ENCODE measurements at regions not wholly inside any gene's neighbourhood (a gene's known extent, or its start where the extent isn't known, plus 50 kb on each side); places are given as distances from the start of the nearest gene placed in this dataset.
A peak's percentile ranks its signal among the peaks of the same experiment; 100 is the strongest.

DNA sequence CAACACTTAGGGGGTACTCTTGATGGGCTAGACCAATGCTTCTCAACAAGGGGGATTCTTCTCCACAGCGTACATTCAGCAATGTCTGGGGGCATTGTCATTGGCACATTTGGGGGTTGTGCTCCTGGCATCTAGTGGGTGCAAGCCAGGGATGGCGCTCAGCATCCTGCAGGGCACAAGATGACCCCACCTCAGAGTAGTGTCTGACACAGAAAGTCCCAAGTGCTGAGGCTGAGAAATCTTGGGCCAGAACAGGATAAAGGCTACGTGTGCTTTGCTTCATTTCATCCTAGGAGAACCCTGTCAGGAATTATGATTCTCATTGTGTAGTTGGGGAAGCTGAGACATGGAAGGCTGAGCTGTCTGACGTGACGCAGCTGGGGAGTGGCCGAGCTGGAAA lies 298.6 kb downstream of the CDH26 start:
- Mint-ChIP-seq H3K9me3 (no peaks in the 10 kb centered on the region), H3K27me3 (no peaks in the 10 kb centered on the region), H3K36me3 (ENCODE audit: low read depth) (no peaks in the 10 kb centered on the region), H3K27ac (no peak overlapping the region), H3K4me3 (no peak overlapping the region), H3K4me1 (ENCODE audit: low read depth) (no peaks in the 10 kb centered on the region)
- no peak for DNase-seq

- no peak overlapping the region for H3K4me3 Mint-ChIP-seq
- H3K36me3 Mint-ChIP-seq (ENCODE audit: low read depth) = no peaks in the 10 kb centered on the region
- no peaks in the 10 kb centered on the region for H3K9me3 Mint-ChIP-seq
- H3K27ac Mint-ChIP-seq = no peak overlapping the region
- no peaks in the 10 kb centered on the region for H3K27me3 Mint-ChIP-seq
- no peaks in the 10 kb centered on the region for H3K4me1 Mint-ChIP-seq (ENCODE audit: low read depth)
- no peak for DNase-seq
These were observed 299.4 kb downstream of the CDH26 start for GRCh38 chr20:60257671-60258070.

DNA sequence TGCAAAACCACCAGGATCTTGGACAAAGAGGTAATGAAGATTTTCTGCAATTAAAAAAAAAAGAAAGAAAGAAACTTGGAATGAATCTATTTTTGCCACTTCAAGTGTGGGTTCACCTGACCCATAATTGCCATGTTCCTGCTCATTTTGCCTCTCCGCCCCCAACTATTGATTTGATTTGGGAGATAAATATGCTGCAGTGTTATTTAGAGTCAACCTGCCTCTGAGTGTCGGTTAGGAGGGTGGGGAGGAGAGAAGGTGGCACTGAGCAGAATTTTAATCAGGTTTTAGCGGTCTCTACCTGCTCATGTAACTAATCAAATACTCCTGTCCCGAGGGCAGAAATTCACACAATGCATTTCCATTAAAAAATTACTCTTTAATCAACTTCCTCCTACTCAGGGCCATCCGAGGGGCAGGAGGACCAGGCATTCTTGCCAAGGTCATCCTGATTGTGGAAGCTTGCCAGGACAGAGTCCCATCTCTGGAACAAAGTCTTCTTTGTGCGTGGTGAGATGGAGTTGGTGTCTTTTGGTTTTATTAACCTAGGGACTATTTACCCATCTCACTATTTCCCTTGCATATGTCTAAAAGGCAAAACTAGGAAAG lies 300.1 kb downstream of the CDH26 start:
- H3K4me1 Mint-ChIP-seq (ENCODE audit: low read depth) = no peaks in the 10 kb centered on the region
- no peaks in the 10 kb centered on the region for H3K36me3 Mint-ChIP-seq (ENCODE audit: low read depth)
- no peak for DNase-seq
- no peaks in the 10 kb centered on the region for H3K27me3 Mint-ChIP-seq
- H3K27ac Mint-ChIP-seq = no peak overlapping the region
- no peaks in the 10 kb centered on the region for H3K9me3 Mint-ChIP-seq
- H3K4me3 Mint-ChIP-seq = no peak overlapping the region

DNA sequence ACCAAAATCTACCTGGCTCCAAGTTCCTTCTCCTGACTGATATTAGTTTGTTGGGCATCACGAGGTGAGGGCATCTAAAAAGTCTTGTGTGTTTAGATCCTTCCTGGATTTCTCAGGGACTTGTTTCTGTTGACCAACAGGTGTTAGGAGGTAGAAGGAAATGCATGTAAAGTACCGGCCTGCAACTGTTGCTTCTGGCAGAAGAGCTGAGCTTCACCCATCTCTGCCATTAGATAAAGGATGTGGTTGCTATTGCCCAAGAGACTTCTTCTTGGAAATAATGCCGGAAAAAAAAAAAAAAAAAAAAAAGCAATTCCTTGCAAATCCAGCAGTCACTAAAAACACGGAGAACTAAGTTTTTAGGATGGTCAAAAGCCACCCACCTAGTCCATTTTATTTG lies 303.1 kb downstream of the CDH26 start:
- H3K4me1 Mint-ChIP-seq (ENCODE audit: low read depth) = peaks cover 11% of the 10 kb centered on the region
- H3K9me3 Mint-ChIP-seq = no peaks in the 10 kb centered on the region
- no peaks in the 10 kb centered on the region for H3K27me3 Mint-ChIP-seq
- no peak overlapping the region for H3K4me3 Mint-ChIP-seq
- no peaks in the 10 kb centered on the region for H3K36me3 Mint-ChIP-seq (ENCODE audit: low read depth)
- H3K27ac Mint-ChIP-seq = no peak overlapping the region
- DNase-seq = no peak

DNA sequence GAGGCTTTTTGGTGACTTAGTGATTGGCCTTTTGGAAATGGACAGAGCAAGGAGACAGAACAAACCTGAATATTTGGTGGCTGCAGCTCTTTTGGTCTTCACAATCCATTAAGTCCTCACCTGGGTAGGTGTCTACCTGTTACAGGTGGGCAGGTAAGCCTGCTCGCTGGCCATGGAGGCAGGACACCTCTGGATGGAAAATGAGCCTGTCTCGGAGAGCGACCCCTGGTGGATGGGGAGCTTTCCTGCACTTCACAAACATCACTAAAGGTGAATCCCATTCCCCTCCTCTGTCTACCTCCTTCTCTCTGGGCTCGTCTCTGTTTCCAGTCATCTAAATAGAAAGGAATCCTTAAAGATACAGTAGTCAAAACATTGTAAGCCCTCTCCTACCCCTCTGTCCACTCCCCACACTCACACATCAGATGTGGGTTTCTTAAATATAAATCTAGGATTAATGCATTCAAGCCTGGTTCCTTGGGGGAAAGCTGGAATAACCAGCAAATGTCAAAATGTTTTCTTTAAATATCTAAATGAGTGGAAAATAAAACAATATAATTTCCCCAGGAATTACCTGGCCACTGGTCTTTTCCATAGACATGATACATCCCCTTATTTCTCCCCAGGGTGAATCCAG lies 304.9 kb downstream of the CDH26 start:
- H3K4me1 Mint-ChIP-seq (ENCODE audit: low read depth) = peaks cover 13% of the 10 kb centered on the region
- H3K36me3 Mint-ChIP-seq (ENCODE audit: low read depth) = no peaks in the 10 kb centered on the region
- no peak overlapping the region for H3K27ac Mint-ChIP-seq
- no peaks in the 10 kb centered on the region for H3K27me3 Mint-ChIP-seq
- no peak overlapping the region for H3K4me3 Mint-ChIP-seq
- DNase-seq = peak; percentile 64
- no peaks in the 10 kb centered on the region for H3K9me3 Mint-ChIP-seq

DNA sequence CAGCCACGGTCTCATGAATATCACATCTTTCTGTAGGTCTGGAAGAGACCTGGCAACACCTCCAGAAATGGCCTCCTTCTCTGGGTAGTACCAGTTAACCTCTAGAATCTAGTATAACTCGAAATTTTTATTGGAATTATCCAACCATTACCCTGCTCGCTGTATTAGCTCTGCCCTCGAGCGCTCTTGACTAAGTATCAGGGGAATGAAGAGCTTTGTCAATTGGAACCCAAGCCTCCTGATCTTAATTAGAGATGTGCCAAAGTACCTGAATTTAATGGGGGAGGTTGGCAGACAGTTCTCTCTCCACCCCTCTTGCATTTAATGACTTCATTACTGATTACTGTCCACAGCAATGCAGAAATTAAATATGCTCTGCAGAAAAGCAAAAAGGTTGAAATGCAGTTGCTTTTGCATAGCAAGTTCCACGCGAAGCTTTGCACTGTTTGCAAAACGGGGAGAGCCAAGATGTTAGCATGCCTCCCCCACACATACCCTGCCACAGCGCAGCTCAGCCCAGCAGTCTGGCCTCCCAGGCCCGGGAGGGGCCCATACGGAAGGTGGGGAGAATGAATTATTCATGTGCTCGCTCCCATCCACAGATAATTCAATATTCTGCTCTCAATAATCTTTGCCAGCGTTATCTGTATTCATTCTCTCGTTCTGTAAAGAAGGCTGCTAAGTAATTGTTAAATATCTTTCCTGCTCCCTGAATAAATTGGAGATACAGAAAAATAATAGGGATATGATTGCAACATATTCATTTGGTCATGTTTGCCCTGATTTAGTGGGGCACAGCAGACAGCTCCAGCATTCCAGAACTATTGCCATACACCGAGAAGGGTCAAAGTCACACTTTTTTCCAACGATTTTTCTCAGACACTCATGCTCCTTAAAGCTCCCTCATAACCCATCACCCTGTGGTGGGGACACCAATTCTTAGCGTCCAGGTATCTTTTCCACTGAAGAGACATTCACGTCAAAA lies 305.8 kb downstream of the CDH26 start:
- Mint-ChIP-seq H3K4me3 (no peak overlapping the region), H3K9me3 (no peaks in the 10 kb centered on the region), H3K4me1 (ENCODE audit: low read depth) (peaks cover 13% of the 10 kb centered on the region), H3K27me3 (no peaks in the 10 kb centered on the region), H3K36me3 (ENCODE audit: low read depth) (no peaks in the 10 kb centered on the region), H3K27ac (no peak overlapping the region)
- no peak for DNase-seq

GRCh38 chr20:60266177-60266823 lies 308.1 kb downstream of the CDH26 start:
- Mint-ChIP-seq H3K36me3 (ENCODE audit: low read depth) (no peaks in the 10 kb centered on the region), H3K27ac (no peak overlapping the region), H3K27me3 (no peaks in the 10 kb centered on the region), H3K9me3 (no peaks in the 10 kb centered on the region), H3K4me3 (no peak overlapping the region), H3K4me1 (ENCODE audit: low read depth) (peaks cover 13% of the 10 kb centered on the region)
- no peak for DNase-seq

- H3K9me3 Mint-ChIP-seq = no peaks in the 10 kb centered on the region
- DNase-seq = no peak
- peaks cover 15% of the 10 kb centered on the region for H3K4me1 Mint-ChIP-seq (ENCODE audit: low read depth)
- no peaks in the 10 kb centered on the region for H3K36me3 Mint-ChIP-seq (ENCODE audit: low read depth)
- no peak overlapping the region for H3K27ac Mint-ChIP-seq
- H3K4me3 Mint-ChIP-seq = no peak overlapping the region
- no peaks in the 10 kb centered on the region for H3K27me3 Mint-ChIP-seq
These were observed 310.3 kb downstream of the CDH26 start for GRCh38 chr20:60268491-60268890.

- Mint-ChIP-seq H3K4me1 (ENCODE audit: low read depth) (peaks cover 15% of the 10 kb centered on the region), H3K27ac (no peak overlapping the region), H3K4me3 (no peak overlapping the region), H3K27me3 (peaks cover 5% of the 10 kb centered on the region), H3K36me3 (ENCODE audit: low read depth) (no peaks in the 10 kb centered on the region), H3K9me3 (no peaks in the 10 kb centered on the region)
- no peak for DNase-seq
These were observed 311.4 kb downstream of the CDH26 start for GRCh38 chr20:60269573-60270162.

- DNase-seq = no peak
- Mint-ChIP-seq H3K27me3 (peaks cover 5% of the 10 kb centered on the region), H3K4me3 (no peak overlapping the region), H3K27ac (no peak overlapping the region), H3K9me3 (no peaks in the 10 kb centered on the region), H3K36me3 (ENCODE audit: low read depth) (no peaks in the 10 kb centered on the region), H3K4me1 (ENCODE audit: low read depth) (peaks cover 14% of the 10 kb centered on the region)
These were observed 312.1 kb downstream of the CDH26 start for GRCh38 chr20:60270341-60270740.

- Mint-ChIP-seq H3K4me3 (no peak overlapping the region), H3K27me3 (peaks cover 5% of the 10 kb centered on the region), H3K36me3 (ENCODE audit: low read depth) (no peaks in the 10 kb centered on the region), H3K9me3 (no peaks in the 10 kb centered on the region), H3K27ac (no peak overlapping the region), H3K4me1 (ENCODE audit: low read depth) (peaks cover 2% of the 10 kb centered on the region)
- no peak for DNase-seq
These were observed 313.4 kb downstream of the CDH26 start for GRCh38 chr20:60271597-60271996.

GRCh38 chr20:60272790-60273189 lies 314.6 kb downstream of the CDH26 start:
- no peak for DNase-seq
- Mint-ChIP-seq H3K27ac (no peak overlapping the region), H3K36me3 (ENCODE audit: low read depth) (no peaks in the 10 kb centered on the region)

GRCh38 chr20:60274717-60275116 lies 316.5 kb downstream of the CDH26 start:
- Mint-ChIP-seq H3K36me3 (ENCODE audit: low read depth) (no peaks in the 10 kb centered on the region), H3K4me1 (ENCODE audit: low read depth) (peaks cover 2% of the 10 kb centered on the region), H3K4me3 (no peak overlapping the region), H3K27me3 (peaks cover 5% of the 10 kb centered on the region), H3K9me3 (no peaks in the 10 kb centered on the region), H3K27ac (no peak overlapping the region)
- DNase-seq = no peak

More at GRCh38 chr20:60272790-60273189, 314.6 kb downstream of the CDH26 start:
- Mint-ChIP-seq H3K27me3 (peaks cover 5% of the 10 kb centered on the region), H3K9me3 (no peaks in the 10 kb centered on the region), H3K4me3 (no peak overlapping the region), H3K4me1 (ENCODE audit: low read depth) (peaks cover 2% of the 10 kb centered on the region)

GRCh38 chr20:60281295-60281694 lies 323.1 kb downstream of the CDH26 start:
- no peak for DNase-seq
- peaks cover 2% of the 10 kb centered on the region for H3K36me3 Mint-ChIP-seq (ENCODE audit: low read depth)
- H3K27me3 Mint-ChIP-seq = no peaks in the 10 kb centered on the region
- H3K4me1 Mint-ChIP-seq (ENCODE audit: low read depth) = no peaks in the 10 kb centered on the region
- H3K27ac Mint-ChIP-seq = no peak overlapping the region
- peaks cover 8% of the 10 kb centered on the region for H3K9me3 Mint-ChIP-seq
- no peak overlapping the region for H3K4me3 Mint-ChIP-seq
